Astrocyte (in vitro differentiated cells and primary cell): ENCODE measurements at regions not wholly inside any gene's neighbourhood (a gene's known extent, or its start where the extent isn't known, plus 50 kb on each side); places are given as distances from the start of the nearest gene placed in this dataset.

Experiments
- EZH2 ChIP-seq: IDR thresholded peaks from 2 replicates; pipeline ENCODE4 v1.6.1; 2012; ENCODE audit warnings: mild to moderate bottlenecking, low read length, inconsistent platforms; ENCODE audit not compliant: insufficient read depth
- TF ChIP-seq, protein P1 (sequence below): IDR thresholded peaks from 2 replicates; pipeline ENCODE4 v1.5.1; 2011; ENCODE audit warnings: low read depth, mild to moderate bottlenecking, inconsistent platforms, low read length, moderate library complexity; ENCODE audit not compliant: insufficient read depth

- TF ChIP-seq, protein P1, sequence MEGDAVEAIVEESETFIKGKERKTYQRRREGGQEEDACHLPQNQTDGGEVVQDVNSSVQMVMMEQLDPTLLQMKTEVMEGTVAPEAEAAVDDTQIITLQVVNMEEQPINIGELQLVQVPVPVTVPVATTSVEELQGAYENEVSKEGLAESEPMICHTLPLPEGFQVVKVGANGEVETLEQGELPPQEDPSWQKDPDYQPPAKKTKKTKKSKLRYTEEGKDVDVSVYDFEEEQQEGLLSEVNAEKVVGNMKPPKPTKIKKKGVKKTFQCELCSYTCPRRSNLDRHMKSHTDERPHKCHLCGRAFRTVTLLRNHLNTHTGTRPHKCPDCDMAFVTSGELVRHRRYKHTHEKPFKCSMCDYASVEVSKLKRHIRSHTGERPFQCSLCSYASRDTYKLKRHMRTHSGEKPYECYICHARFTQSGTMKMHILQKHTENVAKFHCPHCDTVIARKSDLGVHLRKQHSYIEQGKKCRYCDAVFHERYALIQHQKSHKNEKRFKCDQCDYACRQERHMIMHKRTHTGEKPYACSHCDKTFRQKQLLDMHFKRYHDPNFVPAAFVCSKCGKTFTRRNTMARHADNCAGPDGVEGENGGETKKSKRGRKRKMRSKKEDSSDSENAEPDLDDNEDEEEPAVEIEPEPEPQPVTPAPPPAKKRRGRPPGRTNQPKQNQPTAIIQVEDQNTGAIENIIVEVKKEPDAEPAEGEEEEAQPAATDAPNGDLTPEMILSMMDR = no peak
- TF ChIP-seq EZH2 = no peak
Observed at GRCh38 chr13:90776051-90776748, 571.3 kb upstream of the MIR17HG start.
